ENCODE measurements at regions not wholly inside any gene's neighbourhood (a gene's known extent, or its start where the extent isn't known, plus 50 kb on each side); places are given as distances from the start of the nearest gene placed in this dataset.

DNA sequence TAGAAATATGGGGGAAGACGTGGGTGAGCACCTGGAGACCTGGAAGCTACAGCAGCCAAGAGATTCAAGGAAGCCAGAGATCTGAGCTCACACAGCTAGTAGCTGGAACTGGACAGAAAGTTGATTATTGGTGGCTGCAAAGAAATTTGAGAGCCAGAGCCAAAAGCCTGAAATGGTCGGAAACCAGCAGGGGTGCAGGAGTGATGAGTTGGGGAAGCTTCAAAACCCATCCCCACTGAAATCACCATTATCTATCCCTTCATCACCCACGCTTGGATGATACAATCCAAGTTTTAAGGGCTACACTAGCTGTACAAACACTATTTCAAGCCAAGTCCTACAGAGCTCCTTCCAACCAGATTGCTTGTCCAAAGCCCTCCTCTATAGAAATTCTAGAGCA, 296.1 kb upstream of the NEBL start:
- TF ChIP-seq, protein P1, sequence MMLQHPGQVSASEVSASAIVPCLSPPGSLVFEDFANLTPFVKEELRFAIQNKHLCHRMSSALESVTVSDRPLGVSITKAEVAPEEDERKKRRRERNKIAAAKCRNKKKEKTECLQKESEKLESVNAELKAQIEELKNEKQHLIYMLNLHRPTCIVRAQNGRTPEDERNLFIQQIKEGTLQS (IDR thresholded peaks at IDR 0.05; ENCODE audit: insufficient read depth, low read depth, low read length) = no peak
- no peak for TF ChIP-seq POLR2A (IDR thresholded peaks at IDR 0.05; ENCODE audit: control extremely low read depth in 1 of 2, low read depth in 2 of 2, low read length in 2 of 2)
- TF ChIP-seq CEBPB (IDR thresholded peaks at IDR 0.05; ENCODE audit: low read depth, low read length) = no peak
- no peak for TF ChIP-seq EGR1 (IDR thresholded peaks at IDR 0.05; ENCODE audit: borderline replicate concordance, low read depth, low read length)
- TF ChIP-seq PHF8 (conservative IDR thresholded peaks at IDR 0.05; ENCODE audit: low read depth, low read length) = no peak
